Endothelial cell of umbilical vein (primary cell): ENCODE measurements at regions not wholly inside any gene's neighbourhood (a gene's known extent, or its start where the extent isn't known, plus 50 kb on each side); places are given as distances from the start of the nearest gene placed in this dataset.

Experiments
- EZH2 ChIP-seq: IDR thresholded peaks from 2 replicates; pipeline ENCODE4 v1.6.1; 2012; ENCODE audit warnings: borderline replicate concordance, low read depth, mild to moderate bottlenecking, moderate library complexity, low read length, inconsistent platforms; ENCODE audit not compliant: severe bottlenecking
- FOS ChIP-seq: IDR thresholded peaks from 2 replicates; pipeline ENCODE4 v1.6.1; 2011; ENCODE audit warnings: mild to moderate bottlenecking, low read length, moderate library complexity, borderline replicate concordance; ENCODE audit not compliant: insufficient read depth
- POLR2A ChIP-seq: IDR thresholded peaks from 2 replicates; pipeline ENCODE4 v1.6.1; 2012; ENCODE audit warnings: low read depth, mild to moderate bottlenecking, control low read depth, low read length
- TF ChIP-seq, protein P1 (sequence below), 2 donors: IDR thresholded peaks; 1 replicate in 1 of 2; 2 replicates in 1 of 2; pipeline ENCODE4 v1.5.1; 2011; ENCODE audit warnings: low read length in 2 of 2, mild to moderate bottlenecking in 2 of 2, moderate library complexity in 2 of 2, control low read depth in 1 of 2, inconsistent platforms in 1 of 2, low read depth in 1 of 2; ENCODE audit not compliant: insufficient read depth in 1 of 2; ENCODE audit errors: extremely low read depth in 1 of 2
- TF ChIP-seq, protein P2 (sequence below): IDR thresholded peaks from 2 replicates; pipeline ENCODE4 v1.6.1; 2011; ENCODE audit not compliant: insufficient read depth, insufficient read length

DNA sequence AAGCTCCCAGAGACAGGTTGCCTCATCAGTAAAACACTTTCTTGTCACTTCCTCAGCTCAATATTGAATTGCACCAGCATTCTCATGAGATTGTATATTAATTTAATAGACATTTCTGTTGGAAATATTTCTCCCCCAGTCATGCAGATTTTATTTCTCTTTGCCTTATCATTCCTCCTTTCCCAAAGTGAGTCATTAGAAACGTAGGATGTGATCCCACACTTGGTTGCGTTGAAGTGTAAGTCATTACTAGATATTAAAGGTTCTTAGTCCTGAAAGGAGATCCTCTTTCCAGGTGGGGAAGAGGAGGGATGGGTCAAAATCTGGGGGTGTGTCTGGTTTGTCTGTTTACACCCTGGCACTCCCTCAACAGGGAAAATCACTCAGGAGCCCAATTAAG is 438.2 kb downstream of the SLC4A3 start:
- TF ChIP-seq, protein P1, sequence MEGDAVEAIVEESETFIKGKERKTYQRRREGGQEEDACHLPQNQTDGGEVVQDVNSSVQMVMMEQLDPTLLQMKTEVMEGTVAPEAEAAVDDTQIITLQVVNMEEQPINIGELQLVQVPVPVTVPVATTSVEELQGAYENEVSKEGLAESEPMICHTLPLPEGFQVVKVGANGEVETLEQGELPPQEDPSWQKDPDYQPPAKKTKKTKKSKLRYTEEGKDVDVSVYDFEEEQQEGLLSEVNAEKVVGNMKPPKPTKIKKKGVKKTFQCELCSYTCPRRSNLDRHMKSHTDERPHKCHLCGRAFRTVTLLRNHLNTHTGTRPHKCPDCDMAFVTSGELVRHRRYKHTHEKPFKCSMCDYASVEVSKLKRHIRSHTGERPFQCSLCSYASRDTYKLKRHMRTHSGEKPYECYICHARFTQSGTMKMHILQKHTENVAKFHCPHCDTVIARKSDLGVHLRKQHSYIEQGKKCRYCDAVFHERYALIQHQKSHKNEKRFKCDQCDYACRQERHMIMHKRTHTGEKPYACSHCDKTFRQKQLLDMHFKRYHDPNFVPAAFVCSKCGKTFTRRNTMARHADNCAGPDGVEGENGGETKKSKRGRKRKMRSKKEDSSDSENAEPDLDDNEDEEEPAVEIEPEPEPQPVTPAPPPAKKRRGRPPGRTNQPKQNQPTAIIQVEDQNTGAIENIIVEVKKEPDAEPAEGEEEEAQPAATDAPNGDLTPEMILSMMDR (IDR thresholded peaks at IDR 0.05; ENCODE audit: extremely low read depth in 1 of 2, insufficient read depth in 1 of 2, low read depth in 1 of 2, low read length in 2 of 2): no peak
- no peak for TF ChIP-seq POLR2A
- no peak for TF ChIP-seq FOS
- no peak for TF ChIP-seq EZH2
- TF ChIP-seq, protein P2, sequence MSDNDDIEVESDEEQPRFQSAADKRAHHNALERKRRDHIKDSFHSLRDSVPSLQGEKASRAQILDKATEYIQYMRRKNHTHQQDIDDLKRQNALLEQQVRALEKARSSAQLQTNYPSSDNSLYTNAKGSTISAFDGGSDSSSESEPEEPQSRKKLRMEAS: no peak
